GM12878 (cell line): ENCODE measurements at regions not wholly inside any gene's neighbourhood (a gene's known extent, or its start where the extent isn't known, plus 50 kb on each side); places are given as distances from the start of the nearest gene placed in this dataset.

Experiments
- ATAC-seq: fragments of 200-7000 bp; cut with Tn5 transposase; 3 replicates; pipeline ENCODE4 v1.9.1; 2020; ENCODE audit warnings: mild to moderate bottlenecking, moderate library complexity
- BruUV-seq: library from RNA; stranded (reverse); fragments of 400-500 nt; replicated peaks from 2 replicates; lab custom pipeline; 2021; lab: Mats Ljungman, UMichigan
- CTCF ChIA-PET: fragments of 300-600 bp; sonication (Branson Sonifier 250); formaldehyde crosslinking; extraction: SDS; loops from one replicate; lab custom pipeline; 2021; ENCODE audit warnings: inconsistent platforms; lab: Yijun Ruan, JAX
- POLR2A ChIA-PET: fragments of 350-600 bp; formaldehyde crosslinking; extraction: SDS; loops from one replicate; lab custom pipeline; 2021; ENCODE audit warnings: inconsistent platforms; lab: Charles Lee
- RAD21 ChIA-PET: fragments of 300-600 bp; sonication (Branson Sonifier 250); formaldehyde crosslinking; loops from one replicate; lab custom pipeline; 2023; ENCODE audit warnings: antibody characterized with exemption; ENCODE audit not compliant: unreplicated experiment; lab: Charles Lee
- SMC1A ChIA-PET: fragments of 300-600 bp; sonication (Branson Sonifier 250); formaldehyde crosslinking; loops from one replicate; lab custom pipeline; 2023; ENCODE audit not compliant: unreplicated experiment, uncharacterized antibody; lab: Charles Lee
- DNase-seq: peaks from one replicate; pipeline ENCODE4 v3.0.0-alpha.2; 2011; ENCODE audit warnings: low read depth, low spot score
- FAIRE-seq: peaks from 3 replicates; lab custom pipeline; 2011; peaks lifted over from hg19 to GRCh38; lab: Jason Lieb, UNC
- H2AFZ ChIP-seq: 2 replicates; pipeline ENCODE4 v1.6.0; 2011; ENCODE audit warnings: low read depth, low read length, control low read depth; ENCODE audit not compliant: control insufficient read depth
- H3K27ac ChIP-seq: 2 replicates; pipeline ENCODE4 v1.5.1; 2011; ENCODE audit warnings: control low read depth; ENCODE audit not compliant: control insufficient read depth, insufficient read depth
- H3K27me3 ChIP-seq, 2 experiments: replicated peaks in 1 of 2; 2 replicates each; pipeline versions ENCODE4 v1.6.0 to v1.6.1; 2011; ENCODE audit warnings: low read length in 1 of 2; ENCODE audit not compliant: control insufficient read depth in 2 of 2, insufficient read depth in 2 of 2
- H3K36me3 ChIP-seq, 2 experiments: 2 replicates each; pipeline ENCODE4 v1.5.1; 2011; ENCODE audit warnings: low read length in 1 of 2; ENCODE audit not compliant: control insufficient read depth in 2 of 2, insufficient read depth in 2 of 2
- H3K4me1 ChIP-seq: 2 replicates; pipeline ENCODE4 v1.6.1; 2011; ENCODE audit warnings: mild to moderate bottlenecking, low read length, moderate library complexity, mixed read lengths; ENCODE audit not compliant: control insufficient read depth, insufficient read depth
- H3K4me2 ChIP-seq: 2 replicates; pipeline ENCODE4 v1.6.0; 2011; ENCODE audit warnings: control low read depth; ENCODE audit not compliant: control insufficient read depth, insufficient read depth
- H3K4me3 ChIP-seq: fragments of 200-600 bp; sonication (generic); 2 replicates; pipeline ENCODE4 v1.5.1; 2016
- H3K79me2 ChIP-seq: 2 replicates; pipeline ENCODE4 v1.6.0; 2011; ENCODE audit warnings: low read length; ENCODE audit not compliant: control insufficient read depth, insufficient read depth
- H3K9ac ChIP-seq: 2 replicates; pipeline ENCODE4 v1.8.0; 2011; ENCODE audit warnings: low read length, control low read depth, mixed read lengths; ENCODE audit not compliant: control insufficient read depth, insufficient read depth
- H3K9me3 ChIP-seq: replicated peaks from 3 replicates; pipeline ENCODE4 v1.5.1; 2011; ENCODE audit warnings: mild to moderate bottlenecking, low read length; ENCODE audit not compliant: control insufficient read depth, insufficient read depth
- H4K20me1 ChIP-seq: 2 replicates; pipeline ENCODE4 v1.6.0; 2011; ENCODE audit not compliant: control insufficient read depth, insufficient read depth
- CREB1 ChIP-seq: IDR thresholded peaks from 2 replicates; pipeline ENCODE4 v1.6.1; 2012; ENCODE audit warnings: low read depth, mild to moderate bottlenecking, inconsistent platforms
- FOXM1 ChIP-seq: IDR thresholded peaks from 2 replicates; pipeline ENCODE4 v1.6.1; 2012; ENCODE audit warnings: low read depth, mild to moderate bottlenecking, inconsistent platforms, low read length, moderate library complexity
- POLR2AphosphoS5 ChIP-seq: IDR thresholded peaks from 2 replicates; pipeline ENCODE4 v1.6.1; 2011; ENCODE audit warnings: mild to moderate bottlenecking, low read length, inconsistent platforms
- USF1 ChIP-seq: IDR thresholded peaks from 2 replicates; pipeline ENCODE4 v1.6.1; 2011; ENCODE audit warnings: borderline replicate concordance, low read depth, mild to moderate bottlenecking, moderate library complexity, mixed read lengths, low read length; ENCODE audit not compliant: insufficient read depth; ENCODE audit errors: extremely low read length
- ZBTB11 ChIP-seq: fragments of 450-650 bp; formaldehyde crosslinking; IDR thresholded peaks from 2 replicates; pipeline ENCODE4 v1.5.0; 2022; ENCODE audit warnings: mild to moderate bottlenecking, missing genetic modification characterization
- WGBS: methylation state at CpG from one replicate; pipeline ENCODE4 v1.1.6; 2016; ENCODE audit warnings: low lambda C conversion rate; ENCODE audit not compliant: insufficient replicate concordance, insufficient coverage; ENCODE audit errors: missing lambda C conversion rate; 5-methylcytosine and 5-hydroxymethylcytosine counted together
- in situ Hi-C: fragments of 300-500 bp; cut with MboI; formaldehyde crosslinking; loops from 9 replicates; pipeline ENCODE4 v1.14.3; 2018; ENCODE audit warnings: mixed read lengths
- intact Hi-C: fragments of 100-400 bp; cut with micrococcal nuclease; formaldehyde crosslinking; loops from one replicate; pipeline ENCODE4 v1.14.2; 2022; ENCODE audit not compliant: unreplicated experiment

- intact Hi-C loops = no loop called here
- SMC1A ChIA-PET = no interaction called here
- Histone ChIP-seq H3K79me2 (no peaks in the 10 kb centered on the region), H3K9ac (no peak overlapping the region), H3K4me3 (no peak overlapping the region), H3K4me2 (no peak overlapping the region), H3K4me1 (no peaks in the 10 kb centered on the region), H3K36me3 (no peaks in the 10 kb centered on the region), H3K27ac (no peak overlapping the region), H3K27me3 (no peaks in the 10 kb centered on the region), H3K9me3 (no peaks in the 10 kb centered on the region), H4K20me1 (no peaks in the 10 kb centered on the region), H2AFZ (no peak overlapping the region)
- CTCF ChIA-PET = no interaction called here
- DNase-seq = no peak
- ATAC-seq = no peak
- TF ChIP-seq POLR2AphosphoS5 (no peak), FOXM1 (no peak)
- no peak for FAIRE-seq
- BruUV-seq = no TSS peak
- in situ Hi-C loops = no loop called here
- RAD21 ChIA-PET = no interaction called here
- 72% methylated on average over 3 of the region's 3 CpGs for WGBS
- POLR2A ChIA-PET = no interaction called here
These were observed 131.1 kb downstream of the RMI1 start for GRCh38 chr9:84111726-84112125.

GRCh38 chr9:84121991-84122523 lies 141.5 kb downstream of the RMI1 start:
- WGBS = 72% methylated on average over 1 of the region's 1 CpG
- BruUV-seq = no TSS peak
- in situ Hi-C loops = no loop called here
- peak overlapping the region; percentile 30; the same call in 1 of the 2 replicates for H2AFZ ChIP-seq
- SMC1A ChIA-PET = no interaction called here
- ATAC-seq (no peak), DNase-seq (no peak), FAIRE-seq (no peak)
- H3K4me2 ChIP-seq = no peak overlapping the region
- no peak overlapping the region for H3K4me3 ChIP-seq
- H3K36me3 ChIP-seq = no peaks in the 10 kb centered on the region
- intact Hi-C loops = no loop called here
- no peak overlapping the region for H3K9ac ChIP-seq
- POLR2A ChIA-PET = no interaction called here
- CTCF ChIA-PET = interaction anchor here (1.4 kb wide), 1 partner anchor 52 kb away, joined by 3 read pairs; no protein-coding TSS in a partner anchor
- RAD21 ChIA-PET = no interaction called here
- TF ChIP-seq CREB1 (no peak), ZBTB11 (no peak), USF1 (no peak), POLR2AphosphoS5 (no peak)
- peaks cover 15% of the 10 kb centered on the region for H3K4me1 ChIP-seq
- no peaks in the 10 kb centered on the region for H3K27me3 ChIP-seq
- no peaks in the 10 kb centered on the region for H4K20me1 ChIP-seq
- no peaks in the 10 kb centered on the region for H3K79me2 ChIP-seq
- H3K9me3 ChIP-seq = no peaks in the 10 kb centered on the region; the same call in 2 of the 3 replicates
- no peak overlapping the region for H3K27ac ChIP-seq
